ENCODE measurements at regions not wholly inside any gene's neighbourhood (a gene's known extent, or its start where the extent isn't known, plus 50 kb on each side); places are given as distances from the start of the nearest gene placed in this dataset.

DNA sequence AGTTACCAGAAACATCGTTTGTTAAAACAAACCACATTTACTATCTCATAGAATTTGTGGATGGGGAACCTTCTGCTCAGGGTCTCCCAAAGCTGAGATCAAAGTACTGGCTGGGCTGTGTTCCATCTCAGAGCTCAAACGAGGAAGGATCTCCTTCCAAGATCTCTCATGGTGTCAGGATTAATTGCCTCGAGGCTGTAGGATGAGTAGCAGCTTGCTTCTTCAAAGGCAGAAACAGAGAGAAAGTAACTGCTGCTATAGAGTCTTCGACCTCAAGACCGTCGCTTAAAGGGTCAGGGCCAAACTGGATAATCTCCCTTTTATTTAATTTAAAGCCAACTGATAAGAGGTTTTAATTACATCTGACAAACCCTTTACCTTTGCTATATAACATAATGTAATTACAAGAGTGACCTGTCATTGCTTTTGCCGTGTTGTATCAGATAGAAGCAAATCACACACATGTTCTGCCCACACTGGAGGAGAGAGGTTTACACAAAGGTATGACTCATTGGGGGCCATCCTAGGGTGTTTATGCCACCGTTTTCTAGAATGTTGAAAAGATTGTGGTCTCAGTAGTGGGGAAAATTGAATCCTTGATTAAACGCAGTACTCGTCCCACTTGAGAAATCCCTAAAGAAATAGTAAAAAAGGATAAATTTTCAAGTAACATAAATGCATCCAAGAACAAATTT, 868.8 kb upstream of the TMEM132C start:
- TF ChIP-seq, protein P1, sequence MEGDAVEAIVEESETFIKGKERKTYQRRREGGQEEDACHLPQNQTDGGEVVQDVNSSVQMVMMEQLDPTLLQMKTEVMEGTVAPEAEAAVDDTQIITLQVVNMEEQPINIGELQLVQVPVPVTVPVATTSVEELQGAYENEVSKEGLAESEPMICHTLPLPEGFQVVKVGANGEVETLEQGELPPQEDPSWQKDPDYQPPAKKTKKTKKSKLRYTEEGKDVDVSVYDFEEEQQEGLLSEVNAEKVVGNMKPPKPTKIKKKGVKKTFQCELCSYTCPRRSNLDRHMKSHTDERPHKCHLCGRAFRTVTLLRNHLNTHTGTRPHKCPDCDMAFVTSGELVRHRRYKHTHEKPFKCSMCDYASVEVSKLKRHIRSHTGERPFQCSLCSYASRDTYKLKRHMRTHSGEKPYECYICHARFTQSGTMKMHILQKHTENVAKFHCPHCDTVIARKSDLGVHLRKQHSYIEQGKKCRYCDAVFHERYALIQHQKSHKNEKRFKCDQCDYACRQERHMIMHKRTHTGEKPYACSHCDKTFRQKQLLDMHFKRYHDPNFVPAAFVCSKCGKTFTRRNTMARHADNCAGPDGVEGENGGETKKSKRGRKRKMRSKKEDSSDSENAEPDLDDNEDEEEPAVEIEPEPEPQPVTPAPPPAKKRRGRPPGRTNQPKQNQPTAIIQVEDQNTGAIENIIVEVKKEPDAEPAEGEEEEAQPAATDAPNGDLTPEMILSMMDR (IDR thresholded peaks at IDR 0.05 in 4 of 5, conservative IDR thresholded peaks at IDR 0.05 in 1 of 5), result no peak
- TF ChIP-seq POLR2A (IDR thresholded peaks at IDR 0.05), result no peak

Measured in gastrocnemius medialis (tissue), 4 donors.